H1 (cell line): ENCODE measurements at regions not wholly inside any gene's neighbourhood (a gene's known extent, or its start where the extent isn't known, plus 50 kb on each side); places are given as distances from the start of the nearest gene placed in this dataset.

ENCODE experiments used
- ASH2L ChIP-seq: fragments of 200-600, 300-600 bp; sonication (generic); IDR thresholded peaks from one replicate; pipeline ENCODE4 v1.7.1; 2017; ENCODE audit warnings: low read length
- CTBP2 ChIP-seq: IDR thresholded peaks from 2 replicates; pipeline ENCODE4 v1.7.0; 2011; ENCODE audit warnings: borderline replicate concordance, mild to moderate bottlenecking, moderate library complexity, mixed read lengths, low read length; ENCODE audit not compliant: insufficient read depth, insufficient read length
- EGR1 ChIP-seq: IDR thresholded peaks from 2 replicates; pipeline ENCODE4 v1.6.1; 2011; ENCODE audit warnings: low read depth, low read length, borderline replicate concordance
- EP300 ChIP-seq, 2 experiments: IDR thresholded peaks; 1 replicate in 1 of 2; 2 replicates in 1 of 2; pipeline ENCODE4 v1.6.1; 2011 to 2012; ENCODE audit warnings: low read depth in 2 of 2, low read length in 2 of 2, mild to moderate bottlenecking in 2 of 2, borderline replicate concordance in 1 of 2, inconsistent platforms in 1 of 2, moderate library complexity in 1 of 2
- JUND ChIP-seq: IDR thresholded peaks from 2 replicates; pipeline ENCODE4 v1.6.1; 2011; ENCODE audit warnings: mild to moderate bottlenecking, improper control_type of control experiment, low read length
- MAX ChIP-seq: IDR thresholded peaks from 2 replicates; pipeline ENCODE4 v1.6.1; 2012; ENCODE audit warnings: inconsistent platforms
- POU5F1 ChIP-seq: IDR thresholded peaks from 2 replicates; pipeline ENCODE4 v1.6.1; 2011; ENCODE audit warnings: low read depth, mild to moderate bottlenecking, low read length, moderate library complexity
- RFX5 ChIP-seq: IDR thresholded peaks from 2 replicates; pipeline ENCODE4 v1.6.1; 2011; ENCODE audit warnings: low read depth, low read length, improper control_type of control experiment, borderline replicate concordance
- SAP30 ChIP-seq: fragments of 300-600 bp; sonication (generic); IDR thresholded peaks from 2 replicates; pipeline ENCODE4 v1.7.1; 2012; ENCODE audit warnings: low read length, moderate library complexity, mild to moderate bottlenecking, inconsistent platforms; ENCODE audit not compliant: insufficient read depth, insufficient replicate concordance
- SP4 ChIP-seq: IDR thresholded peaks from 2 replicates; pipeline ENCODE4 v1.6.1; 2012; ENCODE audit warnings: low read length, inconsistent platforms
- SRF ChIP-seq: IDR thresholded peaks from 2 replicates; pipeline ENCODE4 v1.6.1; 2011; ENCODE audit warnings: mild to moderate bottlenecking, low read depth, low read length, moderate library complexity
- TF ChIP-seq, protein P1 (sequence below): IDR thresholded peaks from 2 replicates; pipeline ENCODE4 v1.6.1; 2011; ENCODE audit warnings: low read depth, mild to moderate bottlenecking, low read length; ENCODE audit not compliant: insufficient read depth

DNA sequence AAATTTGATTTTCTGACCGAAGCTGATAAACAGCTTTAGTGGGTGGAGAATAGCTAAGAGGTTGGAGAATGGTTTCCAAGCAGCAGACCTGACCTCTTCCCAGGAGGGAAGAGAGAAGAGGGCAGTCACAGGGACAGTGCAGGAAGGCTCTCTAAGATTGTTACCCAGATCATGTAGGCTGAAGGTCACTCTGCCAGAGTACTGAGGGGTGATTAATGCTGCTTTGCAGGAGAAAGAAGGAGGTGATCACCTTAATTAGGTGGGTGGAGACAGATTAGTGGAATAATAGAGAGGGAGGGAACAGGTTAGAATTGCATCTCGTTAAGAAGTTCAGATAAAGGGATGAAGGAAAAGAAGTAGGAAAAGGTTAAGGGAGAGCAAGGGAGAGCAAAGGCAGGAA is 440.5 kb downstream of the BRINP1 start (continued):
- TF ChIP-seq EP300 (IDR thresholded peaks at IDR 0.05; ENCODE audit: borderline replicate concordance in 1 of 2, low read depth in 2 of 2, low read length in 2 of 2) (no peak), SAP30 (no peak), RFX5 (no peak), MAX (no peak), CTBP2 (no peak), SRF (no peak), POU5F1 (no peak), EGR1 (no peak), JUND (no peak), ASH2L (no peak), SP4 (no peak)
- TF ChIP-seq, protein P1, sequence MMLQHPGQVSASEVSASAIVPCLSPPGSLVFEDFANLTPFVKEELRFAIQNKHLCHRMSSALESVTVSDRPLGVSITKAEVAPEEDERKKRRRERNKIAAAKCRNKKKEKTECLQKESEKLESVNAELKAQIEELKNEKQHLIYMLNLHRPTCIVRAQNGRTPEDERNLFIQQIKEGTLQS: no peak
- TF ChIP-seq, all 59 proteins: peak for 0
